A673 (cell line): ENCODE measurements at regions not wholly inside any gene's neighbourhood (a gene's known extent, or its start where the extent isn't known, plus 50 kb on each side); places are given as distances from the start of the nearest gene placed in this dataset.

Experiments
- CTCF ChIP-seq: fragments of 300-800, 200-600 bp; sonication (generic); conservative IDR thresholded peaks from 2 replicates; pipeline ENCODE4 v1.5.1; 2017; ENCODE audit warnings: low read depth, mild to moderate bottlenecking, antibody characterized with exemption, low read length, moderate library complexity, mixed read lengths
- EZH2 ChIP-seq: fragments of 200-600 bp; sonication (generic); IDR thresholded peaks from 2 replicates; pipeline ENCODE4 v1.6.1; 2017; ENCODE audit warnings: borderline replicate concordance, low read depth, mild to moderate bottlenecking, mixed read lengths, antibody characterized with exemption, low read length; ENCODE audit not compliant: poor library complexity, severe bottlenecking

GRCh38 chr2:6459138-6459537 lies 406.6 kb downstream of the CMPK2 start:
- no peak for TF ChIP-seq CTCF
- no peak for TF ChIP-seq EZH2
